Ascending aorta (tissue), 2 donors: ENCODE measurements at regions not wholly inside any gene's neighbourhood (a gene's known extent, or its start where the extent isn't known, plus 50 kb on each side); places are given as distances from the start of the nearest gene placed in this dataset.
A peak's percentile ranks its signal among the peaks of the same experiment; 100 is the strongest.

Experiments used
- DNase-seq, 2 donors: peaks; one replicate each; pipeline ENCODE4 v3.0.0-alpha.2; 2019; ENCODE audit warnings: low spot score in 2 of 2
- H3K27ac ChIP-seq, 2 donors: fragments of 200-600 bp; sonication (generic); one replicate each; pipeline ENCODE4 v1.5.1; 2016 to 2017; ENCODE audit warnings: mild to moderate bottlenecking in 1 of 2
- H3K27me3 ChIP-seq: fragments of 200-600 bp; sonication (generic); one replicate; pipeline ENCODE4 v1.5.1; 2017
- H3K36me3 ChIP-seq, 2 donors: fragments of 200-600 bp; sonication (generic); one replicate each; pipeline ENCODE4 v1.5.1; 2016
- H3K4me1 ChIP-seq, 2 donors: fragments of 200-600 bp; sonication (generic); one replicate each; pipeline ENCODE4 v1.5.1; 2016 to 2017; ENCODE audit warnings: mild to moderate bottlenecking in 1 of 2
- H3K4me3 ChIP-seq, 2 donors: fragments of 200-600 bp; sonication (generic); one replicate each; pipeline ENCODE4 v1.5.1; 2016 to 2017; ENCODE audit warnings: mild to moderate bottlenecking in 1 of 2
- H3K9me3 ChIP-seq, 2 donors: fragments of 200-600 bp; sonication (generic); one replicate each; pipeline ENCODE4 v1.5.1; 2016
- CTCF ChIP-seq, 3 experiments: fragments of 200-600 bp in 2 of 3; fragments of 450-650 bp in 1 of 3; sonication (generic) in 2 of 3; IDR thresholded peaks; one replicate each; pipeline ENCODE4 v1.5.1; 2016 to 2019; ENCODE audit warnings: antibody characterized with exemption in 3 of 3, mild to moderate bottlenecking in 1 of 3, moderate library complexity in 1 of 3
- intact Hi-C: fragments of 100-400 bp; cut with DNase I; formaldehyde crosslinking; loops from one replicate; pipeline ENCODE4 v1.15.1; 2023

- Histone ChIP-seq H3K27ac (no peak overlapping the region), H3K4me3 (no peak overlapping the region), H3K4me1 (peaks cover 0 to under 1% of the 10 kb centered on the region in 2 donors), H3K27me3 (no peaks in the 10 kb centered on the region), H3K36me3 (no peaks in the 10 kb centered on the region), H3K9me3 (peaks cover 0 to 9% of the 10 kb centered on the region in 2 donors)
- intact Hi-C loops = no loop called here
- no peak for TF ChIP-seq CTCF (IDR thresholded peaks at IDR 0.05)
- DNase-seq = no peak
Observed at GRCh38 chr20:50298554-50299324, 108.1 kb downstream of the CEBPB start.

- DNase-seq = no peak
- Histone ChIP-seq H3K36me3 (no peaks in the 10 kb centered on the region), H3K4me1 (peaks cover 3% of the 10 kb centered on the region in 2 donors), H3K9me3 (peaks cover 0 to 9% of the 10 kb centered on the region in 2 donors), H3K27me3 (no peaks in the 10 kb centered on the region), H3K27ac (no peak overlapping the region), H3K4me3 (no peak overlapping the region)
- no peak for TF ChIP-seq CTCF (IDR thresholded peaks at IDR 0.05)
- intact Hi-C loops = no loop called here
Observed at GRCh38 chr20:50299325-50299629, 108.6 kb downstream of the CEBPB start.

DNA sequence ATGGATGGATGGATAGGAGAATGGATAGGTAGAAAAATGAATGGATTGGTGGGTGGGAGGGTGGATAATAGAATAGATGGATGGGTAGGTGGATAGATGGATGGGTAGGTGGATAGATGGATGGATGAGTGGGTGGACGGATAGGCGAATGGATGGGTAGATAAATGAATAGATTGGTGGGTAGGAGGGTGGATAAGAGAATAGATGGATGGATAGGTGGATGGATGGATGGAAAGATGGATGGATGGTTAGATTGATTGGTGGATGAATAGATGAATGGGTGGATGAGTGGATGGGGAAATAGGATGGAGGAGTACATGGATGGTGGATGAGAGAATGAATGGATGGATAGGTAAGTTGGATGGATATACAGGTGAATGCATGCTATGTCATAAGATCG lies 110.5 kb downstream of the CEBPB start:
- H3K4me3 ChIP-seq = no peak overlapping the region
- no peak overlapping the region for H3K27ac ChIP-seq
- H3K4me1 ChIP-seq = peaks cover 8 to 10% of the 10 kb centered on the region in 2 donors
- TF ChIP-seq CTCF (IDR thresholded peaks at IDR 0.05) = no peak
- H3K9me3 ChIP-seq = peaks cover 0 to 9% of the 10 kb centered on the region in 2 donors
- DNase-seq = no peak
- intact Hi-C loops = no loop called here
- no peaks in the 10 kb centered on the region for H3K27me3 ChIP-seq
- no peaks in the 10 kb centered on the region for H3K36me3 ChIP-seq

- intact Hi-C loops = no loop called here
- H3K36me3 ChIP-seq = no peaks in the 10 kb centered on the region
- H3K27ac ChIP-seq = no peak overlapping the region
Observed at GRCh38 chr20:50301712-50302111, 111.1 kb downstream of the CEBPB start.

GRCh38 chr20:50302341-50303057 lies 111.9 kb downstream of the CEBPB start:
- no peak for TF ChIP-seq CTCF (IDR thresholded peaks at IDR 0.05)
- no peaks in the 10 kb centered on the region for H3K27me3 ChIP-seq
- no peaks in the 10 kb centered on the region for H3K36me3 ChIP-seq
- intact Hi-C loops = no loop called here
- peak overlapping the region; percentile 27 to 48 for H3K27ac ChIP-seq
- peaks cover 8 to 10% of the 10 kb centered on the region in 2 donors for H3K4me1 ChIP-seq
- DNase-seq = no peak
- peaks cover 0 to 9% of the 10 kb centered on the region in 2 donors for H3K9me3 ChIP-seq
- no peak overlapping the region for H3K4me3 ChIP-seq

More at GRCh38 chr20:50301712-50302111, 111.1 kb downstream of the CEBPB start:
- no peak for TF ChIP-seq CTCF (IDR thresholded peaks at IDR 0.05)
- no peak overlapping the region for H3K4me3 ChIP-seq
- H3K9me3 ChIP-seq = peaks cover 0 to 9% of the 10 kb centered on the region in 2 donors
- H3K27me3 ChIP-seq = no peaks in the 10 kb centered on the region
- DNase-seq = no peak
- peaks cover 8 to 10% of the 10 kb centered on the region in 2 donors for H3K4me1 ChIP-seq
